Mucosa of descending colon (tissue), 3 donors: ENCODE measurements at regions not wholly inside any gene's neighbourhood (a gene's known extent, or its start where the extent isn't known, plus 50 kb on each side); places are given as distances from the start of the nearest gene placed in this dataset.

Source experiments
- ATAC-seq: fragments of 200-7000 bp; cut with Tn5 transposase; one replicate; pipeline ENCODE4 v1.9.1; 2020; ENCODE audit warnings: mild to moderate bottlenecking, moderate library complexity
- DNase-seq, 3 donors: peaks; one replicate each; pipeline ENCODE4 v3.0.0-alpha.2; 2020
- H3K36me3 ChIP-seq: fragments of 200-600 bp; one replicate; pipeline ENCODE4 v1.8.0; 2021; ENCODE audit warnings: low read depth, mild to moderate bottlenecking
- H3K4me1 ChIP-seq: fragments of 200-600 bp; one replicate; pipeline ENCODE4 v1.8.0; 2021; ENCODE audit warnings: low read depth, mild to moderate bottlenecking
- H3K4me3 ChIP-seq: fragments of 200-600 bp; one replicate; pipeline ENCODE4 v1.8.0; 2021; ENCODE audit warnings: mild to moderate bottlenecking
- H3K9me3 ChIP-seq: fragments of 200-600 bp; one replicate; pipeline ENCODE4 v1.8.0; 2021; ENCODE audit warnings: mild to moderate bottlenecking
- intact Hi-C, 2 donors: fragments of 100-400 bp; cut with DNase I in 1 of 2; cut with micrococcal nuclease in 1 of 2; formaldehyde crosslinking; loops; one replicate each; pipeline versions ENCODE4 v1.11.0 to v1.11.1; 2022; cut with DNase I, micrococcal nuclease
- TF ChIP-seq, protein P1 (sequence below): fragments of 200-600 bp; IDR thresholded peaks from one replicate; pipeline ENCODE4 v1.8.0; 2022; ENCODE audit warnings: antibody characterized with exemption, mild to moderate bottlenecking
- donor health status: DM: no; HTN: no; CAD: no; lungs with moderate emphysema.
- donor health status: DM: no; HTN: no; CAD: no.
- donor health status: DM: no; HTN: yes; CAD: no.

DNA sequence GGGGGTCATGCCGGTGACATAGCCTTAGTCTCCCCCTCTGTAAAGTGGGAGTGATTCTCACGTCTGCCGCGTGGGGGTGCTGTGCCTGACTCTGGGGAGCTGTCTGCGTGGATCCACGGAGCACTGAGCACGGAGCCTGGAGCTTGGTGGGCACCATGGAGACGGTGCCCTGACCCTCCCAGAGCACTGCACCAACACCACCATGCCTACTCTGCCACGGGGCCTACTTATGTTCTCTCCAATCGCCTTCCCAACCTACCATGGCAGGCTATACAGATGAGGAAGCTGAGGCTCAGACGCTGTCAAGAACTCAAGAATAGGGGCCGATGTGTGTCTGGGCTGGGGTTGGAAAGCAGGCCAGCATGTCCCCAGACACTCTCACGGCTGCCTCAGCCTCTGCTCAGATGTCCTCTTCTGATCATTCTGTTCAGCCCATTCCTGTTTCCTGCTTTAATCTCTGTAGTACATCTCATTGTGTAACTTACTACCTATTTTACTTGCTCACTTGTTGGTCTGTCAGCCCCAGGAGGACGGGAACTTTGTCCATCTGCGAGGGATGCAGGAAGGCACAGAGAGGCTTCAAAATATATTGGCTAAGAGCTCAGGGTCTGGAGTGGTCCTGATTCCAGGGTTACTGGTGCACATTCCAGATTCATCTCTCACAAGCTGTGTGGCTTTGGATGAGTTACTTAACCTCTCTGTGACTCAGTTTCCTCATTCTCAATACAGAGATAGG is 168.1 kb upstream of the HS6ST1 start:
- DNase-seq (no peak), ATAC-seq (no peak)
- H3K4me1 ChIP-seq = no peaks in the 10 kb centered on the region
- no peaks in the 10 kb centered on the region for H3K36me3 ChIP-seq
- TF ChIP-seq, protein P1, sequence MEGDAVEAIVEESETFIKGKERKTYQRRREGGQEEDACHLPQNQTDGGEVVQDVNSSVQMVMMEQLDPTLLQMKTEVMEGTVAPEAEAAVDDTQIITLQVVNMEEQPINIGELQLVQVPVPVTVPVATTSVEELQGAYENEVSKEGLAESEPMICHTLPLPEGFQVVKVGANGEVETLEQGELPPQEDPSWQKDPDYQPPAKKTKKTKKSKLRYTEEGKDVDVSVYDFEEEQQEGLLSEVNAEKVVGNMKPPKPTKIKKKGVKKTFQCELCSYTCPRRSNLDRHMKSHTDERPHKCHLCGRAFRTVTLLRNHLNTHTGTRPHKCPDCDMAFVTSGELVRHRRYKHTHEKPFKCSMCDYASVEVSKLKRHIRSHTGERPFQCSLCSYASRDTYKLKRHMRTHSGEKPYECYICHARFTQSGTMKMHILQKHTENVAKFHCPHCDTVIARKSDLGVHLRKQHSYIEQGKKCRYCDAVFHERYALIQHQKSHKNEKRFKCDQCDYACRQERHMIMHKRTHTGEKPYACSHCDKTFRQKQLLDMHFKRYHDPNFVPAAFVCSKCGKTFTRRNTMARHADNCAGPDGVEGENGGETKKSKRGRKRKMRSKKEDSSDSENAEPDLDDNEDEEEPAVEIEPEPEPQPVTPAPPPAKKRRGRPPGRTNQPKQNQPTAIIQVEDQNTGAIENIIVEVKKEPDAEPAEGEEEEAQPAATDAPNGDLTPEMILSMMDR = no peak
- no peaks in the 10 kb centered on the region for H3K9me3 ChIP-seq
- intact Hi-C loops = no loop called here
- H3K4me3 ChIP-seq = no peak overlapping the region

DNA sequence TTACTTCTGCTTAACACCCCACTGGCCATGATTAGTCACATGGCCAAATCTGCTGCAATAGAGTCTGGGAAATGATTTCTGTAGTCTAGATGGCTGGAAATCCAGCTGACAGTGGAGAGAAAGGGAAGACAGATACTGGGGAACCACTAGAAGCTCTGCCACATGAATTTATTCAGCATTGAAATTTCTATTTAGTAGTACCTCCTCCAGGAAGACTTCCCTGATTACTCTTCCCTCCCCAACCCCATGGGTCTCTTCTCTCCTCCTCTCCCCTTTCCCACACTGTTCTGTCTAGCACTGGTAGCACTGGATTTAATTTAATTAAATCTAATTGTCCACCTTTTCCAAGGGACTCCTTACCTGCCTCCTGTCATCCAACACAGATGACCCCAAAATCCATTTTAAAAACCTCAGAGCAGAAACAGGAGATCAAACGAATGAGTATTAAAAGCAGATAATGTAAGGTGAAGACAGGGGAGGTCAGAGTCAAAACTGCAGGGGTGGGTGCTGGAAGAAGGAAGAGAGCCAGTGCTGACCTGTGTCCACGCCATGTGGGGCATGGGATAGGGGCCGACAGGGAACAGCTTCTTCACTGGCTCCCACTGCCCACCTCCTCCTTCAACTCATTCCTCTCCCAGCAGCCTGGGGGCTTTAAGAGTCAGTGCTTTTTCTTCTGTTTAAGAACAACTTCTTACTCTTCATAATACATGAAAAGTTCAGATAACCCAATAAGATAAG is 169.2 kb upstream of the HS6ST1 start:
- Histone ChIP-seq H3K9me3 (no peaks in the 10 kb centered on the region), H3K4me1 (no peaks in the 10 kb centered on the region), H3K4me3 (no peak overlapping the region), H3K36me3 (no peaks in the 10 kb centered on the region)
- TF ChIP-seq, protein P1 = no peak
- ATAC-seq = no peak
- no peak for DNase-seq
- intact Hi-C loops = no loop called here

DNA sequence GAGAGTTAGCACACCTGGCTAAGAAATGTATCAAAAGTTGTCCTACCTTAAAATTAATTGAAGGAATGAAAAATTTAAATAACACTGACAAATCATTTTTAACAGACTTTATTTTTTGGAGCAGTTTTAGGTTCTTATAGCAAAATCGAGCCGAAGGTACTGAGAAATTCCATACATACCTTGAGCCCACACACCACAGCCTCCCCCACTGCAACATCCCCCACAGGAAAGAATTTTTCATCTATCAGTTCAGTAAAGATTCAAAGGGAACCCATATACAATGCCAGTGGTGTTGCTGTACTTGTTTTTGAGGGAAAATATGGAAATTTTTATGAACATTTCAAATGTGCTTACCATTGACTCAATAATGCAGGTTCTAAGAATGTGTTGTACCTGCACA is 169.8 kb upstream of the HS6ST1 start:
- ATAC-seq = no peak

DNA sequence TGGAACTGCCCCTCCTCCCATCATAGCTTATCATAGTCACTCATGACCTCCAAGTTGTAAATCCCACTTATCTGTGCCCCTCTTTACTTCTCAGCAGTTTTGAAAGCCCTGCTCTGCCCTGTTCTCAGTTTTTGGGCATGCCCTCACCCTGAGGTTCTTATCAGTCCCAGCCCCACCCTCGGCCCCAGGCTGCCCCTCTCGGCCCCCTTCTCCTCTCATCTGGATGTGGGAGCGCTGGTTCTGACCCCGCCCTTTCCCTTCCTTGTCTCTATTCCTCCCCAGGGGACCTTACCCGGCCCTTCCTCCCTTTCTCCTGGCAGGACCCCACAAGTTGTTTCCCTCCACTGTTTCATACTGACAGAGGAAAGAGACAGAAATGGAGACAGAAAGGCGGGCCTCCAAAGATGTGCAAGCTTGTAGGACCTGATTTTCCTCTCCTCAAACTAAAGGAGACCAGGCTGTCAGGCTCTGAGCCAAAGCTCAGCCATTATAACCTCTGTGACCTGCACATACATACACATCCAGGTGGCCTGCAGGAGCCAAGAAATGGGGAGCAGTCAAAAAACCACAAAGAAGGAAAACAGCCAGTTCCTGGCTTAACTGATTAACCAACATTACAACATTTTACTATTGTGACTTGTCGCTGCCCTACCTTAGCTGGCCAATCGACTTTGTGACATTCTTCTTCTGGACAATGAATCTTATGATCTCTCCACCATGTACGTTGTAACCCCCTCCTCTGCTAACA is 171.0 kb upstream of the HS6ST1 start:
- Histone ChIP-seq H3K4me1 (no peaks in the 10 kb centered on the region), H3K4me3 (no peak overlapping the region), H3K36me3 (no peaks in the 10 kb centered on the region), H3K9me3 (no peaks in the 10 kb centered on the region)
- DNase-seq (no peak), ATAC-seq (no peak)
- intact Hi-C loops = no loop called here
- TF ChIP-seq, protein P1 = no peak

More for the DNA sequence above, 169.8 kb upstream of the HS6ST1 start:
- Histone ChIP-seq H3K4me1 (no peaks in the 10 kb centered on the region), H3K36me3 (no peaks in the 10 kb centered on the region), H3K9me3 (no peaks in the 10 kb centered on the region), H3K4me3 (no peak overlapping the region)
- intact Hi-C loops = no loop called here
- DNase-seq = no peak
- TF ChIP-seq, protein P1 = no peak

DNA sequence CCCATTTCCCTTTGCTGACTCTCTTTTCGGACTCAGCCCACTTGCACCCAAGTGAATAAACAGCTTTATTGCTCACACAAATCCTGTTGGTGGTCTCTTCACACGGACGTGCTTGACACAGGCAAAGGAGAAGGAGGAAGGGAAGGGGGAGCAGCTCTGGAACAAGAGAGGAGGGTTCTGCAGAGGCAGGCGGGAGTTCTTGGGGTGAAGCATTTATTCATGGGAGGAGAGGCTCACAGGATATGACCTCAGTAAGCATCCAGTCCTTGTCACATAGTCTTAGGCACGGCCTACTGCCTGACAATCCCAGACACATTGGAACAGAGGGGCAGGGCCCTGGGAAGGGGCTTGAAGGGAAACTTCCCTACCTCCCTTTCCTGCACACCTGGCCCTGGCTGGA is 171.7 kb upstream of the HS6ST1 start:
- H3K4me3 ChIP-seq = no peak overlapping the region
- no peaks in the 10 kb centered on the region for H3K36me3 ChIP-seq
- intact Hi-C loops = no loop called here
- H3K4me1 ChIP-seq = no peaks in the 10 kb centered on the region
- ATAC-seq = no peak
- no peaks in the 10 kb centered on the region for H3K9me3 ChIP-seq
- no peak for DNase-seq
- TF ChIP-seq, protein P1 = no peak
